Loucy (cell line): ENCODE measurements at regions not wholly inside any gene's neighbourhood (a gene's known extent, or its start where the extent isn't known, plus 50 kb on each side); places are given as distances from the start of the nearest gene placed in this dataset.

Experiments
- H2AFZ ChIP-seq: fragments of 200-600 bp; sonication (generic); 2 replicates; pipeline ENCODE4 v1.6.0; 2016; ENCODE audit warnings: antibody characterized with exemption, mild to moderate bottlenecking, low read length, moderate library complexity
- H3F3A ChIP-seq: fragments of 200-600 bp; 2 replicates; pipeline ENCODE4 v1.6.0; 2016; ENCODE audit warnings: antibody characterized with exemption, low read depth, mild to moderate bottlenecking
- H3K27me3 ChIP-seq: fragments of 200-600 bp; sonication (generic); 2 replicates; pipeline ENCODE4 v1.6.1; 2014; ENCODE audit warnings: low read length, mild to moderate bottlenecking; ENCODE audit not compliant: insufficient read depth, poor library complexity, severe bottlenecking
- H3K36me3 ChIP-seq: fragments of 200-600 bp; sonication (generic); 2 replicates; pipeline ENCODE4 v1.6.1; 2016; ENCODE audit warnings: low read length; ENCODE audit not compliant: insufficient read depth
- H3K4me1 ChIP-seq: fragments of 200-600 bp; sonication (generic); 2 replicates; pipeline ENCODE4 v1.5.1; 2014; ENCODE audit warnings: low read length, mild to moderate bottlenecking; ENCODE audit not compliant: insufficient read depth, poor library complexity, severe bottlenecking
- H3K4me2 ChIP-seq: fragments of 200-600 bp; sonication (generic); 2 replicates; pipeline ENCODE4 v1.6.0; 2014; ENCODE audit warnings: antibody characterized with exemption, low read length, low read depth, mild to moderate bottlenecking; ENCODE audit not compliant: poor library complexity, severe bottlenecking
- H3K4me3 ChIP-seq: fragments of 200-600 bp; sonication (generic); 2 replicates; pipeline ENCODE4 v1.5.1; 2014; ENCODE audit warnings: low read length, mild to moderate bottlenecking, mixed read lengths; ENCODE audit not compliant: poor library complexity, severe bottlenecking
- H3K79me2 ChIP-seq: fragments of 200-600 bp; sonication (generic); 2 replicates; pipeline ENCODE4 v1.6.1; 2014; ENCODE audit warnings: low read length; ENCODE audit not compliant: insufficient read depth
- H3K9ac ChIP-seq: fragments of 200-600 bp; sonication (generic); 2 replicates; pipeline ENCODE4 v1.6.0; 2014; ENCODE audit warnings: mild to moderate bottlenecking, low read depth, low read length, moderate library complexity; ENCODE audit not compliant: poor library complexity, severe bottlenecking
- H3K9me2 ChIP-seq: fragments of 200-600 bp; sonication (generic); replicated peaks from 2 replicates; pipeline ENCODE4 v1.6.1; 2016; ENCODE audit warnings: low read depth, low read length, mixed read lengths
- H3K9me3 ChIP-seq: fragments of 200-600 bp; sonication (generic); 2 replicates; pipeline ENCODE4 v1.6.1; 2014; ENCODE audit warnings: mild to moderate bottlenecking, antibody characterized with exemption, low read length, low read depth; ENCODE audit not compliant: insufficient read depth
- H4K20me1 ChIP-seq: fragments of 200-600 bp; sonication (generic); 2 replicates; pipeline ENCODE4 v1.6.0; 2014; ENCODE audit warnings: antibody characterized with exemption, low read length, mild to moderate bottlenecking; ENCODE audit not compliant: insufficient read depth, poor library complexity, severe bottlenecking
- CTCF ChIP-seq: fragments of 200-600 bp; sonication (generic); conservative IDR thresholded peaks from 2 replicates; pipeline ENCODE4 v1.5.1; 2014; ENCODE audit warnings: mild to moderate bottlenecking, antibody characterized with exemption, low read length
- EZH2phosphoT487 ChIP-seq: fragments of 200-600 bp; IDR thresholded peaks from 2 replicates; pipeline ENCODE4 v1.6.1; 2018; ENCODE audit warnings: antibody characterized with exemption, mild to moderate bottlenecking, moderate library complexity, borderline replicate concordance

GRCh38 chr5:114265432-114266060 lies 96.3 kb upstream of the KCNN2 start:
- Histone ChIP-seq H3K4me2 (no peak overlapping the region), H3K79me2 (no peaks in the 10 kb centered on the region), H3F3A (no peaks in the 10 kb centered on the region), H3K36me3 (no peaks in the 10 kb centered on the region), H3K4me1 (no peaks in the 10 kb centered on the region), H3K4me3 (no peak overlapping the region), H4K20me1 (no peaks in the 10 kb centered on the region), H3K9me2 (no peaks in the 10 kb centered on the region), H3K9me3 (no peaks in the 10 kb centered on the region), H2AFZ (no peak overlapping the region), H3K9ac (no peak overlapping the region), H3K27me3 (no peaks in the 10 kb centered on the region)
- TF ChIP-seq EZH2phosphoT487 = no peak
- TF ChIP-seq CTCF = no peak

GRCh38 chr5:114266374-114266773 lies 95.5 kb upstream of the KCNN2 start:
- Histone ChIP-seq H3K79me2 (no peaks in the 10 kb centered on the region), H3K4me3 (no peak overlapping the region), H3K4me1 (no peaks in the 10 kb centered on the region), H3K9ac (no peak overlapping the region), H3K36me3 (no peaks in the 10 kb centered on the region), H3K27me3 (no peaks in the 10 kb centered on the region), H4K20me1 (no peaks in the 10 kb centered on the region), H3F3A (no peaks in the 10 kb centered on the region), H3K9me2 (no peaks in the 10 kb centered on the region), H3K9me3 (no peaks in the 10 kb centered on the region), H3K4me2 (no peak overlapping the region), H2AFZ (no peak overlapping the region)
- TF ChIP-seq EZH2phosphoT487 (no peak), CTCF (no peak)

- Histone ChIP-seq H3K79me2 (no peaks in the 10 kb centered on the region), H4K20me1 (no peaks in the 10 kb centered on the region), H3F3A (no peaks in the 10 kb centered on the region), H3K4me2 (no peak overlapping the region), H3K4me1 (no peaks in the 10 kb centered on the region), H3K36me3 (no peaks in the 10 kb centered on the region), H3K4me3 (no peak overlapping the region), H3K9ac (no peak overlapping the region), H2AFZ (no peak overlapping the region), H3K9me2 (no peaks in the 10 kb centered on the region), H3K27me3 (no peaks in the 10 kb centered on the region), H3K9me3 (no peaks in the 10 kb centered on the region)
- TF ChIP-seq EZH2phosphoT487 (no peak), CTCF (no peak)
Observed at GRCh38 chr5:114296191-114296590, 65.7 kb upstream of the KCNN2 start.
